SK-N-SH treated with all-trans-retinoic acid at 6 μM for 48 hours (cell line): ENCODE measurements at regions not wholly inside any gene's neighbourhood (a gene's known extent, or its start where the extent isn't known, plus 50 kb on each side); places are given as distances from the start of the nearest gene placed in this dataset.

Source experiments
- OSR1 ChIP-seq: fragments of 250-450 bp; sonication (Bioruptor Pico); IDR thresholded peaks from 2 replicates; pipeline ENCODE4 v1.8.0; 2022; ENCODE audit warnings: moderate library complexity, mild to moderate bottlenecking, inconsistent platforms
- PPARA ChIP-seq: fragments of 250-450 bp; sonication (Bioruptor Pico); IDR thresholded peaks from 2 replicates; pipeline ENCODE4 v1.5.0; 2020; ENCODE audit warnings: mild to moderate bottlenecking, borderline replicate concordance
- TOX ChIP-seq: fragments of 250-450 bp; sonication (Bioruptor Pico); IDR thresholded peaks from 2 replicates; pipeline ENCODE4 v1.8.0; 2021; ENCODE audit warnings: mild to moderate bottlenecking, moderate library complexity, borderline replicate concordance
- ZFP3 ChIP-seq: fragments of 250-450 bp; sonication (Bioruptor Pico); IDR thresholded peaks from 2 replicates; pipeline ENCODE4 v1.5.0; 2020; ENCODE audit warnings: mild to moderate bottlenecking, moderate library complexity
- ZFP30 ChIP-seq: fragments of 450-650 bp; formaldehyde crosslinking; IDR thresholded peaks from 2 replicates; pipeline ENCODE4 v1.5.0; 2022; ENCODE audit warnings: mild to moderate bottlenecking, moderate library complexity
- ZNF70 ChIP-seq: fragments of 450-650 bp; formaldehyde crosslinking; IDR thresholded peaks from 2 replicates; pipeline ENCODE4 v1.5.0; 2020; ENCODE audit warnings: mild to moderate bottlenecking, moderate library complexity
- TF ChIP-seq, protein P1 (sequence below): fragments of 250-450 bp; sonication (Bioruptor Pico); IDR thresholded peaks from 2 replicates; pipeline ENCODE4 v1.8.0; 2021; ENCODE audit warnings: low read depth, mild to moderate bottlenecking, moderate library complexity, borderline replicate concordance
- TF ChIP-seq, protein P2 (sequence below): fragments of 250-450 bp; sonication (Bioruptor Pico); IDR thresholded peaks from 2 replicates; pipeline ENCODE4 v1.5.1; 2020; ENCODE audit warnings: low read depth, mild to moderate bottlenecking, moderate library complexity

DNA sequence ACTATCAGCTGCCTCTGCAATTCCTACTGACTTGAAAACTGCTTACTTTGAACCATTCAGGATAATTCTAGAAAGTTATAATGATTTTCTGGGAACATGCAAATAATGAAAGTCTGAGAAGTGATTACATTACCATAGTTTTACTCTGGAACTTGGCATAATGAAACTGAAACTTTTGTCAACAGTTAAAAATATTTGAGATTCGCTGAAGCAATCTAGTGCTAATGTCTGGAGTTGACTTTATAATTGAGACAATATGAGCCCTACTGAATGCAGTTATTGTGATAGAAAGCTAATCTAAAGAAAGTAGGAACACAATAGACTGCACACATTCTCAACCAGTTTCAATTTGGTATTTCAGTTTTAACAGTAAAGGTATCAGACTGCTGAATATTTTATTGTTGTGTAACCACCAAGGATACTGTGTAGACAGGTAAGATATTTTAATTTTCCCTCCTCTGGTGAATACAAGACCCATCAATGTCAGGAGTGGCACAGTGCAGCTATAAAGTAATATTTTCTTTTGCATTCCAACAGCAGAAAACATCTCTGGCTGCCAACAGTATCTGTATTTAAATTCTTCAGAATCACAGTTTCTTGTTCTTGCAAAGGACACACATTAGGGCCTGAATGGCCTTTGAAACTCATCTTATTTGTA lies 483.5 kb downstream of the ATP23 start:
- TF ChIP-seq TOX (CRISPR knock-in tag) = no peak
- TF ChIP-seq OSR1 (CRISPR knock-in tag) = no peak
- TF ChIP-seq ZFP30 (CRISPR knock-in tag) = no peak
- TF ChIP-seq, protein P1, sequence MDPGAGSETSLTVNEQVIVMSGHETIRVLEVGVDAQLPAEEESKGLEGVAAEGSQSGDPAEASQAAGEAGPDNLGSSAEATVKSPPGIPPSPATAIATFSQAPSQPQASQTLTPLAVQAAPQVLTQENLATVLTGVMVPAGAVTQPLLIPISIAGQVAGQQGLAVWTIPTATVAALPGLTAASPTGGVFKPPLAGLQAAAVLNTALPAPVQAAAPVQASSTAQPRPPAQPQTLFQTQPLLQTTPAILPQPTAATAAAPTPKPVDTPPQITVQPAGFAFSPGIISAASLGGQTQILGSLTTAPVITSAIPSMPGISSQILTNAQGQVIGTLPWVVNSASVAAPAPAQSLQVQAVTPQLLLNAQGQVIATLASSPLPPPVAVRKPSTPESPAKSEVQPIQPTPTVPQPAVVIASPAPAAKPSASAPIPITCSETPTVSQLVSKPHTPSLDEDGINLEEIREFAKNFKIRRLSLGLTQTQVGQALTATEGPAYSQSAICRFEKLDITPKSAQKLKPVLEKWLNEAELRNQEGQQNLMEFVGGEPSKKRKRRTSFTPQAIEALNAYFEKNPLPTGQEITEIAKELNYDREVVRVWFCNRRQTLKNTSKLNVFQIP (CRISPR knock-in tag) = no peak
- no peak for TF ChIP-seq ZFP3
- TF ChIP-seq, protein P2, sequence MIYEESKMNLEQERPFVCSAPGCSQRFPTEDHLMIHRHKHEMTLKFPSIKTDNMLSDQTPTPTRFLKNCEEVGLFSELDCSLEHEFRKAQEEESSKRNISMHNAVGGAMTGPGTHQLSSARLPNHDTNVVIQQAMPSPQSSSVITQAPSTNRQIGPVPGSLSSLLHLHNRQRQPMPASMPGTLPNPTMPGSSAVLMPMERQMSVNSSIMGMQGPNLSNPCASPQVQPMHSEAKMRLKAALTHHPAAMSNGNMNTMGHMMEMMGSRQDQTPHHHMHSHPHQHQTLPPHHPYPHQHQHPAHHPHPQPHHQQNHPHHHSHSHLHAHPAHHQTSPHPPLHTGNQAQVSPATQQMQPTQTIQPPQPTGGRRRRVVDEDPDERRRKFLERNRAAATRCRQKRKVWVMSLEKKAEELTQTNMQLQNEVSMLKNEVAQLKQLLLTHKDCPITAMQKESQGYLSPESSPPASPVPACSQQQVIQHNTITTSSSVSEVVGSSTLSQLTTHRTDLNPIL (CRISPR knock-in tag) = no peak
- TF ChIP-seq ZNF70 (CRISPR knock-in tag) = no peak
- no peak for TF ChIP-seq PPARA (CRISPR knock-in tag)
